Lung (tissue), 11 donors: ENCODE measurements at regions not wholly inside any gene's neighbourhood (a gene's known extent, or its start where the extent isn't known, plus 50 kb on each side); places are given as distances from the start of the nearest gene placed in this dataset.

Experiments
- ATAC-seq: fragments of 200-7000 bp; cut with Tn5 transposase; one replicate; pipeline ENCODE4 v1.9.1; 2020; ENCODE audit warnings: moderate number of reproducible peaks; ENCODE audit not compliant: insufficient read depth, low FRiP score
- DNase-seq, 3 donors: peaks; one replicate each; pipeline ENCODE4 v3.0.0-alpha.2; 2013 to 2017
- H3K27ac ChIP-seq, 2 donors: one replicate each; pipeline ENCODE4 v1.5.1; 2013; ENCODE audit warnings: mild to moderate bottlenecking in 2 of 2, moderate library complexity in 2 of 2, control low read depth in 1 of 2, inconsistent platforms in 1 of 2, low read depth in 1 of 2, low read length in 1 of 2
- H3K27me3 ChIP-seq, 3 donors: one replicate each; pipeline ENCODE4 v1.5.1; 2013; ENCODE audit warnings: low read length in 2 of 3; ENCODE audit not compliant: control insufficient read depth in 3 of 3, insufficient read depth in 3 of 3
- H3K36me3 ChIP-seq, 4 donors: one replicate each; pipeline ENCODE4 v1.5.1; 2013; ENCODE audit warnings: low read length in 4 of 4, mild to moderate bottlenecking in 1 of 4, moderate library complexity in 1 of 4; ENCODE audit not compliant: control insufficient read depth in 4 of 4, insufficient read depth in 4 of 4
- H3K4me1 ChIP-seq, 5 donors: one replicate each; pipeline ENCODE4 v1.5.1; 2013; ENCODE audit warnings: low read length in 5 of 5, mild to moderate bottlenecking in 2 of 5, moderate library complexity in 1 of 5; ENCODE audit not compliant: control insufficient read depth in 5 of 5, insufficient read depth in 5 of 5
- H3K4me3 ChIP-seq: one replicate; pipeline ENCODE4 v1.5.1; 2013; ENCODE audit warnings: mild to moderate bottlenecking, control low read depth, moderate library complexity
- H3K9ac ChIP-seq, 2 donors: one replicate each; pipeline ENCODE4 v1.5.1; 2013; ENCODE audit warnings: low read length in 2 of 2, control low read depth in 1 of 2; ENCODE audit not compliant: insufficient read depth in 1 of 2
- H3K9me3 ChIP-seq, 4 donors: one replicate each; pipeline ENCODE4 v1.5.1; 2013; ENCODE audit warnings: low read length in 3 of 4, mild to moderate bottlenecking in 1 of 4, moderate library complexity in 1 of 4; ENCODE audit not compliant: control insufficient read depth in 4 of 4, insufficient read depth in 3 of 4
- CTCF ChIP-seq: IDR thresholded peaks from 2 replicates; pipeline ENCODE4 v1.5.1; 2012; ENCODE audit warnings: mild to moderate bottlenecking; ENCODE audit errors: control extremely low read depth, extremely low read depth
- WGBS, 2 donors: extraction: QIAGEN DNeasy Blood & Tissue Kit; methylation state at CpG; one replicate each; pipeline ENCODE4 v1.1.7; 2013; 5-methylcytosine and 5-hydroxymethylcytosine counted together
- donor health status: control.
- donor health status: control.
- donor health status: Bipolar disorder and iron deficiency.
- donor health status: healthy.
- donor health status: DM: yes; HTN: yes; CAD: no.

- Histone ChIP-seq H3K36me3 (no peaks in the 10 kb centered on the region), H3K27ac (no peak overlapping the region), H3K4me1 (peaks cover 0 to 19% (median 0%) of the 10 kb centered on the region in 5 donors), H3K9ac (no peak overlapping the region), H3K4me3 (no peak overlapping the region), H3K27me3 (no peaks in the 10 kb centered on the region), H3K9me3 (no peaks in the 10 kb centered on the region)
- DNase-seq = no peak
- TF ChIP-seq CTCF = no peak
- no peak for ATAC-seq
- WGBS, 2 donors = 53 to 63% methylated on average over 1 of the region's 1 CpG
Observed at GRCh38 chr5:152097128-152097527, 172.5 kb upstream of the GLRA1 start.

- no peaks in the 10 kb centered on the region for H3K9me3 ChIP-seq
- no peak overlapping the region for H3K27ac ChIP-seq
- H3K4me1 ChIP-seq = peaks cover 0 to 19% (median 0%) of the 10 kb centered on the region in 5 donors
- DNase-seq (no peak), ATAC-seq (no peak)
- no peaks in the 10 kb centered on the region for H3K27me3 ChIP-seq
- no peak overlapping the region for H3K9ac ChIP-seq
- 49 to 67% methylated on average over 2 of the region's 2 CpGs for WGBS, 2 donors
- H3K4me3 ChIP-seq = no peak overlapping the region
- H3K36me3 ChIP-seq = no peaks in the 10 kb centered on the region
- no peak for TF ChIP-seq CTCF
Observed at GRCh38 chr5:152094716-152095115, 170.1 kb upstream of the GLRA1 start.

GRCh38 chr5:152094060-152094459 lies 169.4 kb upstream of the GLRA1 start:
- H3K4me3 ChIP-seq = no peak overlapping the region
- DNase-seq = peak; percentile 35 to 65 (median 54)
- no peak for ATAC-seq
- H3K27ac ChIP-seq = no peak overlapping the region
- H3K27me3 ChIP-seq = no peaks in the 10 kb centered on the region
- H3K9me3 ChIP-seq = peaks cover 0 to 2% (median 0%) of the 10 kb centered on the region in 4 donors
- H3K4me1 ChIP-seq = peaks cover 0 to 19% (median 0%) of the 10 kb centered on the region in 5 donors
- no peak overlapping the region for H3K9ac ChIP-seq
- WGBS, 2 donors = 29 to 41% methylated on average over 2 of the region's 2 CpGs
- H3K36me3 ChIP-seq = no peaks in the 10 kb centered on the region
- no peak for TF ChIP-seq CTCF

GRCh38 chr5:152092580-152092979 lies 167.9 kb upstream of the GLRA1 start:
- peaks cover 0 to 19% (median 0%) of the 10 kb centered on the region in 5 donors for H3K4me1 ChIP-seq
- H3K9ac ChIP-seq = no peak overlapping the region
- H3K27me3 ChIP-seq = no peaks in the 10 kb centered on the region
- H3K4me3 ChIP-seq = no peak overlapping the region
- DNase-seq = no peak
- H3K9me3 ChIP-seq = peaks cover 0 to 2% (median 0%) of the 10 kb centered on the region in 4 donors
- 67 to 76% methylated on average over 1 of the region's 1 CpG for WGBS, 2 donors
- no peak overlapping the region for H3K27ac ChIP-seq
- no peak for ATAC-seq
- TF ChIP-seq CTCF = no peak
- H3K36me3 ChIP-seq = no peaks in the 10 kb centered on the region
